T-cell (primary cell): ENCODE measurements at regions not wholly inside any gene's neighbourhood (a gene's known extent, or its start where the extent isn't known, plus 50 kb on each side); places are given as distances from the start of the nearest gene placed in this dataset.

ENCODE experiments used
- ATAC-seq, 4 experiments: fragments of 200-7000 bp in 3 of 4; fragments of 150-1000 bp in 1 of 4; cut with Tn5 transposase; replicated peaks in 1 of 4; 1 replicate in 3 of 4; 2 replicates in 1 of 4; pipeline ENCODE4 v1.10.0; 2021; ENCODE audit warnings: moderate library complexity in 3 of 4, mild to moderate bottlenecking in 2 of 4, moderate number of reproducible peaks in 1 of 4
- CTCF ChIA-PET, 2 donors: fragments of 300-600 bp; sonication (Branson Sonifier 250); formaldehyde crosslinking; loops; one replicate each; lab custom pipeline; 2022; ENCODE audit warnings: antibody characterized with exemption in 2 of 2; lab: Charles Lee
- POLR2A ChIA-PET, 2 donors: fragments of 300-600 bp; sonication (Branson Sonifier 250); formaldehyde crosslinking; loops; one replicate each; lab custom pipeline; 2022; ENCODE audit warnings: antibody characterized with exemption in 2 of 2; lab: Charles Lee
- DNase-seq, 35 experiments: peaks; one replicate each; pipeline versions ENCODE4 v3.0.0 to v3.0.0-alpha.2; 2013 to 2023
- H3K27ac ChIP-seq: one replicate; pipeline ENCODE4 v1.5.1; 2013; ENCODE audit warnings: low read length
- H3K27me3 ChIP-seq, 2 experiments: replicated peaks in 1 of 2; 1 replicate in 1 of 2; 2 replicates in 1 of 2; pipeline versions ENCODE4 v1.6.1 to v1.7.0; 2013; ENCODE audit warnings: low read length in 1 of 2, mixed read lengths in 1 of 2; ENCODE audit not compliant: control insufficient read depth in 2 of 2, insufficient read depth in 2 of 2; ENCODE audit errors: extremely low read depth in 1 of 2
- H3K36me3 ChIP-seq, 2 donors: 1 replicate in 1 of 2; 2 replicates in 1 of 2; pipeline versions ENCODE4 v1.6.1 to v1.7.0; 2013; ENCODE audit warnings: low read length in 1 of 2; ENCODE audit not compliant: control insufficient read depth in 2 of 2, insufficient read depth in 1 of 2; ENCODE audit errors: extremely low read depth in 1 of 2
- H3K4me1 ChIP-seq, 2 experiments: 1 replicate in 1 of 2; 2 replicates in 1 of 2; pipeline versions ENCODE4 v1.6.1 to v1.7.0; 2013; ENCODE audit warnings: low read length in 2 of 2, mixed read lengths in 1 of 2; ENCODE audit not compliant: insufficient read depth in 2 of 2, control insufficient read depth in 1 of 2; ENCODE audit errors: extremely low read depth in 1 of 2
- H3K4me3 ChIP-seq, 2 donors: 1 replicate in 1 of 2; 2 replicates in 1 of 2; pipeline versions ENCODE4 v1.5.1 to v1.7.0; 2013; ENCODE audit warnings: mild to moderate bottlenecking in 2 of 2, low read length in 1 of 2, moderate library complexity in 1 of 2; ENCODE audit not compliant: control insufficient read depth in 1 of 2; ENCODE audit errors: extremely low read depth in 1 of 2
- H3K9me3 ChIP-seq: 2 replicates; pipeline ENCODE4 v1.7.0; 2013
- H3K27ac Mint-ChIP-seq, 2 donors: one replicate each; pipeline ENCODE4 v1.8.0; 2020 to 2021; ENCODE audit warnings: mild to moderate bottlenecking in 2 of 2, mixed read lengths in 2 of 2
- H3K27me3 Mint-ChIP-seq, 2 donors: one replicate each; pipeline ENCODE4 v1.8.0; 2021 to 2022; ENCODE audit warnings: mixed read lengths in 2 of 2
- H3K36me3 Mint-ChIP-seq: one replicate; pipeline ENCODE4 v1.8.0; 2021; ENCODE audit warnings: mixed read lengths
- H3K4me1 Mint-ChIP-seq, 3 donors: one replicate each; pipeline ENCODE4 v1.8.0; 2020 to 2022; ENCODE audit warnings: mixed read lengths in 3 of 3, mild to moderate bottlenecking in 1 of 3
- H3K4me3 Mint-ChIP-seq, 3 donors: one replicate each; pipeline ENCODE4 v1.8.0; 2020 to 2022; ENCODE audit warnings: mild to moderate bottlenecking in 3 of 3, mixed read lengths in 3 of 3, moderate library complexity in 3 of 3
- H3K9me3 Mint-ChIP-seq, 3 donors: one replicate each; pipeline ENCODE4 v1.8.0; 2020 to 2022; ENCODE audit warnings: mixed read lengths in 3 of 3
- WGBS: methylation state at CpG from one replicate; pipeline ENCODE4 v1.1.5; 2013; ENCODE audit warnings: missing lambda C conversion rate; ENCODE audit not compliant: insufficient coverage; 5-methylcytosine and 5-hydroxymethylcytosine counted together

GRCh38 chr2:5563411-5563810 is 128.8 kb upstream of the SOX11 start:
- H3K4me3 Mint-ChIP-seq: no peak overlapping the region
- Histone ChIP-seq H3K36me3 (no peaks in the 10 kb centered on the region), H3K4me3 (no peak overlapping the region), H3K4me1 (no peaks in the 10 kb centered on the region), H3K27ac (no peak overlapping the region), H3K9me3 (no peaks in the 10 kb centered on the region), H3K27me3 (no peaks in the 10 kb centered on the region)
- no peak overlapping the region for H3K27ac Mint-ChIP-seq
- DNase-seq (no peak), ATAC-seq (no peak)
- POLR2A ChIA-PET: no interaction called here
- H3K4me1 Mint-ChIP-seq: no peaks in the 10 kb centered on the region
- no peaks in the 10 kb centered on the region for H3K36me3 Mint-ChIP-seq
- CTCF ChIA-PET: no interaction called here
- peaks cover 0 to 10% (median 4%) of the 10 kb centered on the region in 3 donors for H3K9me3 Mint-ChIP-seq
- no peaks in the 10 kb centered on the region for H3K27me3 Mint-ChIP-seq
- WGBS: 86% methylated on average over 10 of the region's 12 CpGs

GRCh38 chr2:5569256-5569655 is 122.9 kb upstream of the SOX11 start:
- ChIA-PET POLR2A (no interaction called here), CTCF (no interaction called here)
- no peak for ATAC-seq

GRCh38 chr2:5576015-5576414 is 116.2 kb upstream of the SOX11 start:
- H3K36me3 Mint-ChIP-seq: no peaks in the 10 kb centered on the region
- H3K27me3 Mint-ChIP-seq: no peaks in the 10 kb centered on the region
- no peaks in the 10 kb centered on the region for H3K4me1 Mint-ChIP-seq
- Histone ChIP-seq H3K27me3 (no peaks in the 10 kb centered on the region), H3K36me3 (no peaks in the 10 kb centered on the region), H3K4me1 (no peaks in the 10 kb centered on the region), H3K4me3 (no peak overlapping the region), H3K9me3 (no peaks in the 10 kb centered on the region), H3K27ac (no peak overlapping the region)
- DNase-seq: no peak
- no CpG with 5 or more reads among the region's 3 CpGs for WGBS
- ChIA-PET CTCF (no interaction called here), POLR2A (no interaction called here)
- no peak overlapping the region for H3K4me3 Mint-ChIP-seq
- H3K27ac Mint-ChIP-seq: no peak overlapping the region
- no peak for ATAC-seq
- H3K9me3 Mint-ChIP-seq: peaks cover 0 to 14% (median 2%) of the 10 kb centered on the region in 3 donors

More at GRCh38 chr2:5569256-5569655, 122.9 kb upstream of the SOX11 start:
- Mint-ChIP-seq H3K9me3 (peaks cover 4 to 10% (median 5%) of the 10 kb centered on the region in 3 donors), H3K4me1 (no peaks in the 10 kb centered on the region), H3K4me3 (no peak overlapping the region), H3K27ac (no peak overlapping the region), H3K36me3 (no peaks in the 10 kb centered on the region), H3K27me3 (no peaks in the 10 kb centered on the region)
- H3K36me3 ChIP-seq: no peaks in the 10 kb centered on the region
- H3K27me3 ChIP-seq: no peaks in the 10 kb centered on the region
- H3K4me1 ChIP-seq: no peaks in the 10 kb centered on the region
- WGBS: 96% methylated on average over 4 of the region's 5 CpGs
- no peak overlapping the region for H3K4me3 ChIP-seq
- no peak for DNase-seq
- H3K9me3 ChIP-seq: no peaks in the 10 kb centered on the region
- no peak overlapping the region for H3K27ac ChIP-seq

- H3K27ac Mint-ChIP-seq: no peak overlapping the region
- no peak for DNase-seq
- H3K4me1 ChIP-seq: no peaks in the 10 kb centered on the region
- H3K4me3 ChIP-seq: no peak overlapping the region
- ATAC-seq: no peak
- 97% methylated on average over 4 of the region's 11 CpGs for WGBS
- no peaks in the 10 kb centered on the region for H3K4me1 Mint-ChIP-seq
- no peaks in the 10 kb centered on the region for H3K36me3 ChIP-seq
- ChIA-PET POLR2A (no interaction called here), CTCF (no interaction called here)
- no peaks in the 10 kb centered on the region for H3K36me3 Mint-ChIP-seq
- H3K9me3 Mint-ChIP-seq: peaks cover 8 to 15% (median 11%) of the 10 kb centered on the region in 3 donors
- H3K4me3 Mint-ChIP-seq: no peak overlapping the region
- no peaks in the 10 kb centered on the region for H3K9me3 ChIP-seq
- no peak overlapping the region for H3K27ac ChIP-seq
- no peaks in the 10 kb centered on the region for H3K27me3 Mint-ChIP-seq
- H3K27me3 ChIP-seq: peaks cover 0 to 4% of the 10 kb centered on the region in 2 experiments
Observed at GRCh38 chr2:5587766-5588165, 104.4 kb upstream of the SOX11 start.

- CTCF ChIA-PET: no interaction called here
- POLR2A ChIA-PET: no interaction called here
- no peaks in the 10 kb centered on the region for H3K36me3 Mint-ChIP-seq
Observed at GRCh38 chr2:5588601-5589000, 103.6 kb upstream of the SOX11 start.

GRCh38 chr2:5589183-5589582 is 103.0 kb upstream of the SOX11 start:
- WGBS: 71% methylated on average over 6 of the region's 6 CpGs
- H3K4me3 Mint-ChIP-seq: no peak overlapping the region
- CTCF ChIA-PET: no interaction called here
- Histone ChIP-seq H3K27me3 (peaks cover 0 to 4% of the 10 kb centered on the region in 2 experiments), H3K27ac (no peak overlapping the region), H3K36me3 (no peaks in the 10 kb centered on the region), H3K4me3 (no peak overlapping the region), H3K4me1 (no peaks in the 10 kb centered on the region), H3K9me3 (no peaks in the 10 kb centered on the region)
- POLR2A ChIA-PET: no interaction called here
- DNase-seq (no peak), ATAC-seq (no peak)
- H3K27ac Mint-ChIP-seq: no peak overlapping the region
- no peaks in the 10 kb centered on the region for H3K36me3 Mint-ChIP-seq
- H3K9me3 Mint-ChIP-seq: peaks cover 7 to 12% (median 8%) of the 10 kb centered on the region in 3 donors
- H3K27me3 Mint-ChIP-seq: no peaks in the 10 kb centered on the region
- no peaks in the 10 kb centered on the region for H3K4me1 Mint-ChIP-seq

More at GRCh38 chr2:5588601-5589000, 103.6 kb upstream of the SOX11 start:
- Histone ChIP-seq H3K36me3 (no peaks in the 10 kb centered on the region), H3K27me3 (peaks cover 0 to 4% of the 10 kb centered on the region in 2 experiments), H3K4me3 (no peak overlapping the region), H3K4me1 (no peaks in the 10 kb centered on the region), H3K27ac (no peak overlapping the region), H3K9me3 (no peaks in the 10 kb centered on the region)
- Mint-ChIP-seq H3K9me3 (peaks cover 7 to 15% (median 8%) of the 10 kb centered on the region in 3 donors), H3K4me1 (no peaks in the 10 kb centered on the region), H3K27ac (no peak overlapping the region), H3K27me3 (no peaks in the 10 kb centered on the region), H3K4me3 (no peak overlapping the region)
- ATAC-seq (no peak), DNase-seq (no peak)
- no CpG with 5 or more reads among the region's 1 CpG for WGBS

- Histone ChIP-seq H3K36me3 (no peaks in the 10 kb centered on the region), H3K4me1 (no peaks in the 10 kb centered on the region), H3K4me3 (no peak overlapping the region), H3K27ac (no peak overlapping the region), H3K9me3 (no peaks in the 10 kb centered on the region), H3K27me3 (peaks cover 0 to 4% of the 10 kb centered on the region in 2 experiments)
- H3K4me3 Mint-ChIP-seq: no peak overlapping the region
- CTCF ChIA-PET: no interaction called here
- no peaks in the 10 kb centered on the region for H3K36me3 Mint-ChIP-seq
- no peaks in the 10 kb centered on the region for H3K4me1 Mint-ChIP-seq
- no peak overlapping the region for H3K27ac Mint-ChIP-seq
- POLR2A ChIA-PET: no interaction called here
- 69% methylated on average over 4 of the region's 6 CpGs for WGBS
- H3K27me3 Mint-ChIP-seq: no peaks in the 10 kb centered on the region
- H3K9me3 Mint-ChIP-seq: peaks cover 4 to 12% (median 9%) of the 10 kb centered on the region in 3 donors
- DNase-seq: no peak
- no peak for ATAC-seq
Observed at GRCh38 chr2:5590886-5591285, 101.3 kb upstream of the SOX11 start.
